ENCODE measurements at regions not wholly inside any gene's neighbourhood (a gene's known extent, or its start where the extent isn't known, plus 50 kb on each side); places are given as distances from the start of the nearest gene placed in this dataset.
A peak's percentile ranks its signal among the peaks of the same experiment; 100 is the strongest.
"Not testable (repeated sequence)": the region's sequence is repeated elsewhere in the genome, so short reads cannot be mapped to it uniquely, and the experiment has no call there.

GRCh38 chr5:90096415-90097081, 313.0 kb downstream of the CETN3 start:
- DNase-seq (ENCODE audit: low spot score, unreplicated experiment): no peak
- Mint-ChIP-seq H3K27ac (no peak overlapping the region), H3K36me3 (ENCODE audit: insufficient read depth) (no peaks in the 10 kb centered on the region), H3K4me3 (ENCODE audit: low read depth) (no peak overlapping the region), H3K4me1 (ENCODE audit: low read depth) (peaks cover 7% of the 10 kb centered on the region), H3K9me3 (ENCODE audit: low read depth) (no peaks in the 10 kb centered on the region), H3K27me3 (no peaks in the 10 kb centered on the region)
- no peak for TF ChIP-seq CTCF (IDR thresholded peaks at IDR 0.05; ENCODE audit: unreplicated experiment)

- no peak for TF ChIP-seq CTCF (IDR thresholded peaks at IDR 0.05; ENCODE audit: unreplicated experiment)
- Mint-ChIP-seq H3K4me1 (ENCODE audit: low read depth) (peaks cover 7% of the 10 kb centered on the region), H3K4me3 (ENCODE audit: low read depth) (no peak overlapping the region), H3K36me3 (ENCODE audit: insufficient read depth) (no peaks in the 10 kb centered on the region), H3K27ac (no peak overlapping the region), H3K27me3 (no peaks in the 10 kb centered on the region), H3K9me3 (ENCODE audit: low read depth) (peaks cover under 1% of the 10 kb centered on the region)
- no peak for DNase-seq (ENCODE audit: low spot score, unreplicated experiment)
Measured at GRCh38 chr5:90095292-90096060, 314.1 kb downstream of the CETN3 start.

DNA sequence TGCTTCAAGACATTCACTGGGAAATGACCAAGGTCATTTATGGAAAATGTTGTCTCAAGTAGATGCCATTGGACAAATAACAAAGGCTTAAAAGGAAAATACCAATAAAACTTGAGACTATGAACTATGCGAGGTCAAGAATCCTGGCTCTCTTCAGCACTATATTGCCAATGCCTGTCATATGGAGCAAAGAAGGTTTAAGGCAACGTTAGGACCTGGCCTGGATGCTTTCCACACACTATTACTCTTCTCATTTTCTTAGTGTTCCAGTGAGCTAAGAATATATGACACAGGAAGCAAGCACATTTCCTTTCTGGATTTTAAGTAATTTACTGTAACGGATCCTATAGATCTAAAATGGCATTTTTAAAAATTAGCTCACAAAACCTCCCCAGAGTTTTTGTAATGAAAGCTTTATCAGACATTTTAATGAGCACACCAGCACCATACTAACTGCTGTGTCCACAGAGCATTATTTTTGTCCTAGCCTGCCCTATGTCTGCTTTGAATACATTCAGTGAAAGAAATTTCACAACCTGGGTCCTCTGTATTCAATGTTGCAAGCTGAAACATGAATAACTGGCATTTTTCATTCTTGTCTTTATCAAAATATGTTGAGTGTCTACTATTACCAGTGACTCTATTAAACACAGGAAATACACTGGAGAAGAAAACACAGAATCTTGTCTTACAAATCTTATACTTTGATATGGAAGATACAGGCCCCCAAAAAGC, 315.6 kb downstream of the CETN3 start:
- Mint-ChIP-seq H3K4me1 (ENCODE audit: low read depth) (peaks cover 7% of the 10 kb centered on the region), H3K27me3 (no peaks in the 10 kb centered on the region), H3K9me3 (ENCODE audit: low read depth) (peaks cover 11% of the 10 kb centered on the region), H3K36me3 (ENCODE audit: insufficient read depth) (no peaks in the 10 kb centered on the region), H3K27ac (no peak overlapping the region), H3K4me3 (ENCODE audit: low read depth) (no peak overlapping the region)
- no peak for TF ChIP-seq CTCF (IDR thresholded peaks at IDR 0.05; ENCODE audit: unreplicated experiment)
- DNase-seq (ENCODE audit: low spot score, unreplicated experiment): no peak

DNA sequence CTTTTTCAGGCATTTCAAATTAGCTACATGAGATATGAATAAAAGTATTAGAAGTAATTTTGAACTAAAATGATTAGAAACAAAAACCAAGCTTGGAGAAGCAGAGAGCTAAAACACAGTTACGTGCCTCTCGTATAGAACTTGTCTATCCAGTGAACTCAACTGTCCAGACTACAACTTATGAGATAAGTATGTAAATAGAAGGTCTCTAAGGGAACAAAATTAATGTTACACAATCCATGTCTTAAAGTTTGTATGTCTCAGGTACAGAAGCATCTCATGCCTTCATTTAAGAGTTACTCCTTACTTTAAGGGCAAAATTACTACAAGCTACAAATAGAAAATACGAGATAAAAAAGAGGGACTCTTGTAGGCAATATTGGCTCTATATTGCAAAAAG, 316.8 kb downstream of the CETN3 start:
- DNase-seq (ENCODE audit: low spot score, unreplicated experiment): no peak
- Mint-ChIP-seq H3K27ac (no peak overlapping the region), H3K36me3 (ENCODE audit: insufficient read depth) (no peaks in the 10 kb centered on the region), H3K9me3 (ENCODE audit: low read depth) (peaks cover 21% of the 10 kb centered on the region), H3K4me1 (ENCODE audit: low read depth) (peaks cover 7% of the 10 kb centered on the region), H3K27me3 (no peaks in the 10 kb centered on the region), H3K4me3 (ENCODE audit: low read depth) (no peak overlapping the region)
- TF ChIP-seq CTCF (IDR thresholded peaks at IDR 0.05; ENCODE audit: unreplicated experiment): no peak

- no peak overlapping the region for H3K27ac Mint-ChIP-seq
- H3K9me3 Mint-ChIP-seq (ENCODE audit: low read depth): peaks cover 35% of the 10 kb centered on the region
- peaks cover 1% of the 10 kb centered on the region for H3K36me3 Mint-ChIP-seq (ENCODE audit: insufficient read depth)
- H3K27me3 Mint-ChIP-seq: no peaks in the 10 kb centered on the region
- H3K4me3 Mint-ChIP-seq (ENCODE audit: low read depth): no peak overlapping the region
- no peak for DNase-seq (ENCODE audit: low spot score, unreplicated experiment)
- no peak for TF ChIP-seq CTCF (IDR thresholded peaks at IDR 0.05; ENCODE audit: unreplicated experiment)
- H3K4me1 Mint-ChIP-seq (ENCODE audit: low read depth): no peaks in the 10 kb centered on the region
Measured at GRCh38 chr5:90084342-90084741, 325.2 kb downstream of the CETN3 start.

DNA sequence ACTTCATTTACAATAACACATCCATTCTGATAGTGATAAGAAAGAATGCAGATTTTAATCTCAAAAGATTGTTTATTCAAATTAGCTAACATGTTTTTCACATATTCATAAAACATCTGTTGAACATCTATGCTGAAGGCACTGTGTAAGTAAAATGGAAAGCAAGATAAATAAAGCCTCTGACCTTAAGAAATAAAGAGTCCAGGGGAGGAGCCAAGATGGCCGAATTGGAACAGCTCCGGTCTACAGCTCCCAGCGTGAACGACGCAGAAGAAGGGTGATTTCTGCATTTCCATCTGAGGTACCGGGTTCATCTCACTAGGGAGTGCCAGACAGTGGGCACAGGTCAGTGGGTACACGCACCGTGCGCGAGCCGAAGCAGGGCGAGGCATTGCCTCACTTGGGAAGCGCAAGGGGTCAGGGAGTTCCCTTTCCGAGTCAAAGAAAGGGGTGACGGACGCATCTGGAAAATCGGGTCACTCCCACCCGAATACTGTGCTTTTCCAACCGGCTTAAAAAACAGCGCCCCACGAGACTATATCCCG, 336.5 kb downstream of the CETN3 start:
- not testable (repeated sequence) for DNase-seq (ENCODE audit: low spot score, unreplicated experiment); H3K36me3 Mint-ChIP-seq (ENCODE audit: insufficient read depth); H3K27me3 Mint-ChIP-seq; H3K9me3 Mint-ChIP-seq (ENCODE audit: low read depth); H3K4me1 Mint-ChIP-seq (ENCODE audit: low read depth); H3K27ac Mint-ChIP-seq
- peak overlapping the region; percentile 21 for H3K4me3 Mint-ChIP-seq (ENCODE audit: low read depth)
